Middle frontal gyrus (tissue), 1 donor: ENCODE measurements at regions not wholly inside any gene's neighbourhood (a gene's known extent, or its start where the extent isn't known, plus 50 kb on each side); places are given as distances from the start of the nearest gene placed in this dataset.

Experiments used
- DNase-seq: peaks from one replicate; pipeline ENCODE4 v3.0.0-alpha.2; 2015; ENCODE audit warnings: low spot score; ENCODE audit errors: extremely low spot score

DNA sequence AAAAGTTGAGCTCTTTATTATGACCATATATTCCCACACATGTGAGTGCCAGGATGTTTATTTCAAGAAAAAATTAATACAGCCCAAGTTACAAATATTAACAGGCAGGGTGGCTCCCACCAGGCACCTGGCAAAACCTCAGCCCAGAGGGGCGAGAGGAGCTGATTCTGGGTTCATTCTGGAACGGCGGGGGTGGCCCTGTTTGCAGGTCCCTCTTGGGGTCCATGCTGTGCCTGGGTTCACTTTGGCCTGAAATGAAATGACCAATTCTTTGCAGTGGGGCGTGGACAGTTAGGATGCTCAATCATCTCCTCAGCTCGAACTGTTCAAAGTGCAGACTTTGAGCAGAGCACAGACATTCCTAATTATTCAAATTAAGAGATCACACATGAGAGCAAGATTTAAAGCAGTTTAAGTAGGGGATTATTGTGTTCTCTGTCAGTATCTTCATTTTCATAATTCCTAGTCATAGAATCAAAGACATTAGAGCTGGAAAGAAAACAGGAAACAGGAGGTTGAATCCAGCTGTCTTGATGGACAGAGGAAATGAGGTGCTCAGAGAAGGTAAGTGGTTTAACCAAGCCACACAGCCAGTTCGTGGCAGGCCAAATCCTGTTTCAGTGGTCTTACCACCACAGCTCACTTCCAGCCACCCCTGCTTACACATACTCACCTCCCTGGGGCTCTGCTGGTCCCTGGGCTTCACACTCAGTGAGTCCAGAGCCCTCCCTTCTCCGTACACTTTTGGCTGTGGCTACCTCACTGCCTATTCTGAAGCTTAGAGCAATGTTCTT lies 363.9 kb upstream of the TNRC6C start:
- no peak for DNase-seq

DNA sequence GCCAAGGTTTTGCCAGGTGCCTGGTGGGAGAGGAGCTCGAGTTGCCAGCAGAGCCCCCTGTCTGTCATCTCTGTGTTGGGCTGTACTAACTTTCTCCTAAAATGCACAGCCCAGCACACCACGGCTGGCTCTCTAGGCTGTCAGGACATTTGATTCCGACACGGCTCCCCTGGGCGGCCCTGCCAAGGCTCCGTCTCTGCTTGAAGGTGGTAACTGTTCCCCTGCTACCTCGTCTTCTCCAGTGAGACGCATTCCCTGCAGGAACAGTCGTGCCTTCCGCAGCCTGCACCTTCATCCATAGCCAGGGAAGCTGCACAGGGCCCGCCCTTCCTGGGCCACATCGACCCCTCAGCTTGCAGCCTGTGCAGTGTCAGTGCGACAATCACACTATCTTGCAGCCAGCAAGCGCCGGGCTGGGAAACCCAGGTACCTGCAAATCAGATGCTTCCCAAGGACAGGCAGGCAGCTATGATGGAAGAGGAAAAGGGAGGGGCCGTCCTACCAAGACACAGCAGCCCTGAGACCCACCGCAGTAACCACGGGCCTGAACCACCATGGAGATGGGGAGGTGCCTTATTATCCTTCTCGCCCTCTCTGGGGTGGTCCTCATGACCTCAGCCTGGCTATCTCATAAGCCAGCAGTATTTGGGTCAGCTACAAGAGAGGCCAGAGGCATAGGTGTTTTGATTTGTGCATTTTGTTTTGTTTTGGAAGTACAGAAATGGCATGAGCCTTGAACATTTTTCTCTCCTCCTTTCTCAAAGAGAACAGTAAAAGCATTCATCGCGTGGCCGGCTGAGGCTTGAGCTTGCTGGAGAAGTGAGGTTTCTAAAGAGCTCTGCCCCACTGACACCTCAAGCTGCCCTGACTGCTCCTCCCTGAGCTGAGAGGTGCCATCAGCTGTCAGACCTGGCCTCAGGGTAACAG lies 361.7 kb upstream of the TNRC6C start:
- no peak for DNase-seq

DNA sequence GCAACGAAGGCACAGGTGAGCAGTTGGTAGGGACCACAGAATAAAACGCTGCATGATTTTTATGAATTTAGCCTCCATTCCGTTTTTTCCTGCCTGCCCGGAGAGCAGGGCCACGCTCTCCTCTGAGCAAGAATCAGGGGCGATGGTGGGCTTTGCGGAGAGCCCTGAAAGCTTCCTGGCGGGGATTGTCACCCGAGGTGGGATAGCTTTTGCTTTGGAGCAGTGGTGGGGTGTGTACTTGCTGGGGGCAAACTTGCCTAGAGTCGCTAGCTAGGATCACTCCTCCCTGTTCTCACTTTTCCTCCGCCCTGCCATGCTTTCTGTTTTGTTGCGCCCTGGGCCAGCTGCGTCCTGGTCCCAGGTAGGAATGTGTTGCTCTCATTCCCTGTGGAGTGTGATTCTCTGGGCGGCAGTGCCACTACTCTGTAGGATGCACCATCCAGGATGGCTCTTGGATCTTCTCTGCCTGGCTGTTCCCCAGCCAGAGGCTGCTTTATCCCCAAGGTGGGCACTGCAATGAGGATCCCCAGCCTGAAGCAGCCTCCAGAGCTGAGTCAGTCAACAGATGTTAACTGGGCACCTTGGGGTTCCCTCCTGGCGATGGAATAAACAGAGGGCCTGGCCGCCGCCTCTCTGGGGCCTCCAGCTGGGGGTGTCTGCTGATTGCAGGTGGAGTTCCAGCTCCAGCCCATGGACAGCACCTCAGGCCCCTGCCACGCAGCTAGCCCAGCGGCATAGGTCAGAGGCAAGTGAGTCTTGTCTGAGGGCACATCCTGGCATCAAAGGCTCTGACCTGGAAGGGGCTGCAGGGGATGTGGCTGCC lies 360.9 kb upstream of the TNRC6C start:
- DNase-seq, result no peak

DNA sequence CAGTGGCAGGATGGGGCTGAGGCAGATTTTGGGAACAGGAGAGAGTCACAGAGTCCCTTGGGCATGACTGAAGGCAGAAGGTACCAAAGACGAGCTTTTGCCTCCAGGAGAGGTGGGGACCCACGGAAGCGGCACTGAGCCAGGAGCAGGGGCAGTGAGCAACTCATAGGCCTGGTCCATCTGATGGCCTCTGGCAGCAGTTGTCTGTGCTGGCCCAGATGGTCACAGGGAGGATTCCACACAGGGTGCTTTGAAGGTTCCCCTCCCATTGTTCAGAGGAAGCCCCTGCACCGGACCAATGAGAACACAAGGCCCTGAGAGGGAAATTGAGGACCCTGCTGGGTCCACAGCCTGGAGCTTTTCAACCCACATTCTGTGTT lies 360.3 kb upstream of the TNRC6C start:
- DNase-seq, result no peak

DNA sequence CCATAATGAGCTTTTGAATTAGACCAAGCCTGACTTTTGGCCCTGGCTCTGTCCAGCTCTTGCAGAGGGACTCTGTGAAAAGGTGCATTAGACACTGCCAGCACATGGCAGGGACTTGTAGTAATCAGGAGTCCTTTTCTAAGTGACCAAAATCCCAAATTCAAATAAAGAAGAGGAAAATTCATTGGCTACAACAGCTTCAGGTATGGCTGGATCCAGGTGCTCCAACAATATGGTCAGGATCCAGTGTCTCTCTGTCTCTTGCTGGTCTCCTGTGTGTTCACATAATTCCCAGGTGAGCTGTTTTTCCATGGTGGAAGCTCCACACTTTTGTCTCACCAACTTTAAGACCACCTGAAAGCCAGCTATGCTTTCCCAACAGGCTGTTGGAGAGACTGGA lies 358.8 kb upstream of the TNRC6C start:
- no peak for DNase-seq

DNA sequence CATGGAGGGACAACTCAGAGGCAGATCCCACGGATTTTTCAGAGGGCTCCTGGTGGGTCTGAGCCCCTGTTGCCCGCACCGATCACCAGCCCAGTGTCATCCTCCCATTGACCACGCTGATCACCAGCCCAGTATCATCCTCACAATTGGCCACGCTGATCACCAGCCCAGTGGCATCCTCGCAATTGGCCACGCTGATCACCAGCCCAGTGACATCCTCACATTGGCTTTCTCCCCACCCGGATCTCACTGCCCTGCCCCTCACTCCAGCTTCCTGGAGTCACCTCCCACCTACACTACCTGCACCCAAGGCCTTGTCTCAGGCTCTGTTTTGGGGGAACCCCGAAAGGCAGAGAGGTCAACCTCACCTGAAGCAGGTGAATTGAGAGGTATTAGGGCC lies 358.2 kb upstream of the TNRC6C start:
- DNase-seq, result no peak

DNA sequence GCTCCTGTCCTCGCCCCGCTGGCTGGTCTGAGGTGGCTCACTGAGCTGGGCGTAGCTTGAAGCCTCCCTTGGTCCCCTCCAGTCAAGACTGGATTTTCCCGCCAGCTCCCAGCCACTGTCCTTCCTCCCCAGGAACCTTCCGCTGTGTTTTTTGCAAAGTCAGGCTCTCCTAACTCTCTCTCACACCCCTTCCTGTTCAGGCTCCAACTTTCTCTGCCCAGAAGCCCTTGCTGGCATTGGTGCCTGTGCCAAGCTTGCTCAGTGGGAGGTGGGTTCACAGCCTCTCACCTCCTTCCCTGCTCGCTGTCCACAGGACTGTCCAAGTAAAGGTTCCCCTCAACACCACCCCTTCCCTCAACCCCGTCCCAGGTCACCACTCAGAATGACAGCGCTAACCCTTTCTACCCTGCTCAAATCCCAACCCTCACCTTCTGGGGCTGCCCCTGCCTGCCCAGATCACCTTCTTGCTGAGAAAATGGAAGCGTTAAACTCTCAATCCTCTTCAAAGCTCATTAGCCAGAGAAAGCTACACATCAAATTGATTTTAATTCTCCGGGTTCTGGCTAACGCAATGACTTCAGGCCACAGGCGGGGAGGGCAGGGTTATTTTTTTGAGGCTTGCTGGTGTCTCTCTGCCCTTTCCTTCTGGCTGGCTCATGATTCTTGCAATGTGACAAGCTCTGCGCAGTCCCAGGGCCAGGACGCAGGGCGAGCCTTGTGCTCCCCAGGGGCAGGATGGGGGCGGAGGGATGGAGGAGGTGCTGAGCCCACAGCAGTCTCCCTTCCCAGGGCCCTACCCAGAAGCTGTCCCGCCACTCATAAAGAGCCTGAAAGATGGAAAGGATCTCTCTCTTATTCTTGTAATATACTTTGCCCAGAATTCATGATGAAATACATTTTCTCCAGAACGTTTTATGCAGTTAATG lies 357.2 kb upstream of the TNRC6C start:
- no peak for DNase-seq

DNA sequence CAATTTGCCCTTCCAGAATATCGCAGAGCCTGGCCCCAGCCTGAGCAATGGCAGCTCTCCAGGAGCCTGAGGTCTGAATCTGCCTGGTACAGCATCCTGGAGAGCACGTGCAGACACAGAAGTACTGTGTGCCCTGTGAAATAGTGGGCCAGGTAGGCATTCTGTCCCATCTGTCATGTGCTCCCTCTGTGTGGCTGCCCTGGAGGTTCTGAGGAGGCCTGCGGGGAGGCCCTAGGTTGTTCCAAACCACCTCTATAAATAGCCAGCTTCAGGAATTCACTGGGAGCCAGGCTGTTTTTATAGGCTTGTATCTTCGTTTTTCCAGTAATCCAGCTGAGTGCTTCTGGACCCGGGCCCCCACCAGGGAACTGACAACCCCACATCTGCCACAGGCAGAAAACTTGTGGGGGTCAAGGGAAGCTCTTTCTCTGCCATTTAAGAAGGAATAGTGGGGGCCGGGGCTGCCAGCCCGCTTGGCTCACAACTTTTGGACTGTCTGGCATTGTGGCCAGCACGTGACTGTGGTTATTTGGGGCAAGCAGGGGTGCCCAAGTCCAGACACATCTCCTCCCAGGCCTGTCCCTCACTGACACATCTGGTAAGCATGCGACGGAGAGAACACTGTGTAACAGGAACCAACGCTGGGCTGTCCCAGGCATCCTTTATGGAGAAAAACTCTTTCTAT lies 356.3 kb upstream of the TNRC6C start:
- no peak for DNase-seq

DNA sequence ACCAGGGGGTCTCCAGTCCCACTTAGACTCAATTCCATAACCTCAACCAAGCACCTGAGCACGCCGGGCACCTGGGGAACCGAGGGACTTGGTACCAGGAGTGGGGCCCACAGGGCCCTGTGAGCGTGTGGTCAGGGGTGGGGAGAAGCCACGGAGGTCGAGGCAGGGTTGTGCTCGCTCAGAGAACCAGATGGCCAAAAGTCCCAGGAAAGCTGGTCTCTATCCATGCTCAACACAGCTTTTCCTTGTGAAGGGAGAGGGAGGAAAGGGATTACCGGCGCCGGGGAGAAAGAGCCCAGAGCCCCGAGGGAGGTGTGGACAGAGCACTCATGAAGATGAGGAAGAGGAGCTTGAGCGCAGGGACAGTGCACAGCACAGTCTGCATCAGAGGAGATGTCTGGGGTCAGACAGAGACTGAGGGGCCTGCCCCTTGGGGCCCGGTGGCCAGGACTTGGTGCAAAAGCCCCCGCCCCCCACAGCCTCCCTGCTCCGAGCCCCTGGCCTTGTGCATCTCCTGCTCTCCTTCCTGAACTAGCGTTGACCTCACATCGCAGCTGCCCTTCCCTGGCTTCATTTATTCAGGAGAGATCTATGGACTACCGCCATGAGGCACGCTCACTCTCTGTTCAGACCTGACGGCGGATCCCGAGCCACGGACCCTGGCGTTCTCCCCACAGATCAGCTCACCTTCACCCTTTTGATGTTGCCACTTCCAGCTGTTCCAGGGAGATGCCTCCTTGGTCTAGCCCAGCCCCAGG lies 355.4 kb upstream of the TNRC6C start:
- DNase-seq, result no peak

DNA sequence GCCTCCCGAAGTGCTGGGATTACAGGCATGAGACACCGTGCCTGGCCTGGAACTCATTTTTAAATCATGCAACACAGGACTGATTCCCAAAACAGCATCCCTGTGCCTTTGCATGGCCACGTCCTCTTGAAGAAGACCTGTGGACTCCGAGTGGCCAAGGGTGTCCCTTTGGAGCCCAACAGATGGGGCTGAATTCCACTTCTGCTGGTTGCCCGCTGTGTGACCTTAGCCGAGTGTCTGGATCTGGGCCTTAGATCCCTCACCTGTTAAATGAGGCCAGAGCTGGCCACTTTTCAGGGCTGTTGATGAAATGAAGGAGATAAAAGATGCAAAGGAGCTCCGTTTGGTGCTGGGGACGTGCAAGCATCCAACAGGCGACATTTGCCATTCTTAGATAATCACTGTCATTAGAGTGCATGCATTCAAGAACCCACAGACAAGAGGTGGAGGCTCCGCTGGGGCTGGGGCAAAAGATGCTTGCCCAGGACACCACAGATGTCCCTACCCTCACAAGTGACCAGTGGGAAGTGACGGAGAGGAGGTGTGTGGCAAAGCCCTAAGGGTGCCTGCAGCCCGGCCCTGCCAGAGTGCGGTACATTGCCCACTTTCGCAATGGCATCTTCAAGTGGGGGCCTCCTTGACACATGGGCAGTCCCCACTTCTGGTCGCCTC lies 354.1 kb upstream of the TNRC6C start:
- no peak for DNase-seq

DNA sequence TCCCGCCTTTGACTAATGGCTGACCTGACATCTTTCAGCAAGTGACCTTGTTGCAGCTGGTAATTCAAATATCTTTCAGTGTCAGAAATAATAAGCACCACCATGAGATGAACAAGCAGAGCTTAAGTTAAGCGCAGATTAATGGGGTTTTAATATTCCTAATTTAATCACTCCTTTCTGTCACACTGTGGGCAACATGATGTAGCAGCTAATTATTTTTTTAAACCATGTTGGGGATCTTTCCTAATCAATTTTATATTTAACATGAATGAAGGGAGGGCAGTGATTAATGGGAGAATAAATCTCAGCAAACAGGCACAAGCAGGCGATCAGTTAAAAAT lies 353.6 kb upstream of the TNRC6C start:
- DNase-seq, result no peak

DNA sequence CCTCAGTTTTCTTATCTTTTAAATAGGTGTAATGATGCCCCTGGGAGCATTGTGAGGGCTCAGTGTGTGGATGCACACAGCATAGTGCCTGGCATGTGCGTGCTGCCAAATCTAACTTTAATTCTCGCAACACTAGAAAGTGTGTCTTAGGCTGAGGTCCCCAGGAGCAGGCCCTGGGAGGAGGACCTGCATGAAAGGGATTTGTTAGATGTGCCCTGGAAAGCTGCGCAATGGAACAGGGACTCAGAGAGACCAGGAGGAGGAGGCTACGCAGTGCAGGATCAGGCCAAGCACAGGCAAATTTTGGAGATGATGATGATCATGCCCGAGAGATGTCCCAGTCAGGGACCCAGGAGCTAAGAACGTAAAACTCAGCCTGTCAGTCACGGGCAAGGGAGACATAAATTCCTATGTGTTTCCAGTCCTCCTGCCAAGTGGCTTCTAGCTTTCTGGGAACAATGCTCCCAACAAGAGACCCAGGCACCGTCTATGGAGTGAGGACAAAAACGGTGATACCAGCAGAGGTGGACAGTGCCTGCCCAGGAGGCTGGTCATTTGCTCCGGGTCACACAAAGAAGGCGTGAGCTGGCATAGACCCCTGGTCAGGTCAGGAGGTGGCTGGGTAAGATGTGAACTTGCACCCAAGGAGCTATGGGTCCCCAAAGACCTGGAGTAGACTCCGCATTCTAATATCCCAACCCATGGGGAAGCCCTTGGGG lies 352.2 kb upstream of the TNRC6C start:
- DNase-seq, result no peak

DNA sequence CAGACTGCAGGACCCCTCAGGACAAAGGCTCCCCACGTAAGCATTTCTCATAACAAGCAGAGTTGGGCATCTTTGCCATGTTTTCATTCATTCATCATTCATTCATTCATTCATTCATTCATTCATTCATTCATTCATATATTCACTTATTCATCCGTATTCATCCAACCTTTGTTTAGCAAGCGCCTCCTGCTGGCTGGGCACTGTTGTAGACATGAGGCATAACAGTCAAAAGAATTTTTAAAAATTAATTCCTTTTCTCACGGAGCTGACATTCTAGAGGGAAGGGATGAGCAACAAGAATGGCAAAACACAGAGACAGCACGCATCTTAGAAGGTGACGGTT lies 351.7 kb upstream of the TNRC6C start:
- DNase-seq, result no peak

DNA sequence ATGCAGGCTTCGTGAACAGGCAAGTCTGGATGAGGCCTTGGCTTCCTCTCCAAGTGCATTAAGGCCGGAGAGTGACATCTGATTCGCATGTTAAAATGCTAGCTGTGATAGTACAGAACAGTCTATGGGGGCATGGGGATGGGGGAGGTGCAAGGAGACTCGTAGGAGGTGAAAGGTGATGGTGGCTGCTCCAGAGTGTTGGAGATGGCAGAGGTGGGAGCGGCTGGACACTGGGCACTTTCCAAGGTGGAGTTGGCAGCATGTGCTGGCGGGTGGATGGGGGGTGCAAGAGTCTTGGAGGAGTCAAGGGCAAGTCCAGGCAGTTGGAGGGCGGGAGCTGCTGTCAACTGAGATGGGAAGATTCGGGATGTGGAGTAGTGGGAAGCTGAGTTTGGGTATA lies 350.9 kb upstream of the TNRC6C start:
- no peak for DNase-seq

DNA sequence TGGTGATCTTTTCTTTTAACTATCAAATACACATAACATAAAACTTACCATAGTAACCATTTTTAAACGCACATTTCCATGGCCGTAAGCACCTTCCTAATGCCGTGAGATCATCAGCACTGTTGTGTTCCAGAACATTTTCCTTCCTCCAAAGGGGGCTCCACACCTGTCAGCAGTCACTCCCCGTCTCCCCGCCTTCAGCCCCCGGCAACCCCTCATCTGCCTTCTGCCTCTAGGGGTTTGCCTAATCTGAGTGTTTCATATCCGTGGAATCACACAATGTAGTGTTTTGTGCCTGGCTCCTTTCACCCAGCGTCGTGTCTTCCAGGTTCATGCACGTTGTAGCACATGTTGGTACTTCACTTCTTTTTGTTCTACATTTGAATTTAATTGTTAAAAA lies 350.1 kb upstream of the TNRC6C start:
- no peak for DNase-seq

DNA sequence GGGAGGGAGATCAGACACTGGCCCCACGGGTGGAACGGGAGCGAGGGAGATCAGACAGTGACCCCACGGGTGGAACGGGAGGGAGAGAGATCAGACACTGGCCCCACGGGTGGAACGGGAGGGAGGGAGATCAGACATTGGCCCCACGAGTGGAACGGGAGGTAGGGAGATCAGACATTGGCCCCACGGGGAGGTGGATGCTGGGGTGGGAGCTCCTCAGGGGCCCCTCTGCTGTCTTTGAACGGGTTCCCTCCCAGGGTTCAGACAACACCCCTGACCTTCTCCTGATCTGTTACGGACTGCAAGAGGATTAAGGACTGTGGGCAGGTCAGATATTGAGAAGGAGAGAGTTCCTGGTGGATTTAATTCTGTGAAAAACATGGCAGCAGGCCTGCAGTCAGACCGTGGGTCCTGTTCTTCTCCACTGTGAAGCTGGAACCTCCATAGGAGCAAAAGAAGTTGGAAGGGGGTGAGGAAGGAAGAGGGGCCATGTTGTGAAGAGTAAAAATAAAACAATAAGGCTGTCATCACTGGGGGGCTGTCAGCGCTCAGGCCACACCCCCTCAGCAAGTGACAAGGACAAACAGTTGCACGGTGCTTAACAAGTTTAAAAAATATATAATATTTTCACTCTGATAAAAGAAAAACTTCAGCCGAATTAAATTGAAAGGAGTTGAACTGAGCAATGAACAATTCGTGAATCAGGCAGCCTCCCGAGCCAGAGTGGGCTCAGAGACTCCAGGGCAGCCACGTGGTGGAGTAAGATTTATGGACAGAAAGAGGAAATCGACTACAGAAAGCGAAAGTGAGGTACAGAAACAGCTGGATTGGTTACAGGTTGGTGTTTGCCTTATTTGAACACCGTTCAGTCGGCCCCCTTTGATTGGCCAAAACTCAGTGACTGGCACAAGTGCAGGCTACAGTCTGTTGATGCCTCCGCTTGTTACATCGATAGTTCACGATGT lies 348.7 kb upstream of the TNRC6C start:
- DNase-seq, result no peak

DNA sequence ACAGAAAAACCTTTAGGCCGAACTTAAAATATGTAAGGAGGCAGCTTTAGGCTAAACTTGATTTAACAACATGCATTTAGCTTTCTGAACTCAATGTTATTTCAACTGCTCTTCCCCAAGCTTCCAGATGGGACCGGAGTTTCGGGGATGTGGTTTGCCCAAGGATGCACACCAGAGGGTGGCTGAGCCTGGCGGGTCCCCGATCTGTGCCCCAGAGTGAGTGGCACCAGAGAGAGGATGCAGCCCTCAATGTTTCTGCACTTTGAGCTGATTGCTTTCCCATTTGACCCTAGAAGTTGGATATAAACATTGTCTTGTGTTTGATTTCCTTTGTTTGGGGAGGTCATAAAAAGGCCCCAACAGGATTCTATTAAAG lies 348.0 kb upstream of the TNRC6C start:
- no peak for DNase-seq
